ENCODE measurements at regions not wholly inside any gene's neighbourhood (a gene's known extent, or its start where the extent isn't known, plus 50 kb on each side); places are given as distances from the start of the nearest gene placed in this dataset.

DNA sequence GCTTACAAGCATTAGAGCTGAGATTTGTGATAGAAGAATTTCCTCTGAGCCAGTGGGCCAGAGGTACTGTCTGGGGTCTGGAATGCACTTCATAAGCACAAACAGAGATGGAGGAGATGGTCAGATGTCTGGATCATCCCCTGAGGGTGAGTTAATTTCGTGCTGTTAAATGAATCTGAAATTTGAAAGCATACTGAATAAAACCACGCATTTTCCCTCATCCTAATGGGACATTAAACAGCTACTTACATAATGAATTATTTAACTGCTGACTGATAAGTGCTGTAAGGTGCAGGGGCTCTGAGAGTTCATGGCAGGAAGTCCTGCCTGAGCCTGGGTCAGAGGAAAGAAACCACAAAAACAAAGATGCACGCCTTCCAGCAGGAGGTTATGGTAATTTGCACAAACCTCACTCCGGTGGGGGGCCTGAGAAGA is 136.3 kb upstream of the XYLT1 start:
- TF ChIP-seq ZBTB7A (IDR thresholded peaks at IDR 0.05; ENCODE audit: low read depth) (no peak), TAF1 (IDR thresholded peaks at IDR 0.05; ENCODE audit: low read depth) (no peak), RAD21 (IDR thresholded peaks at IDR 0.05; ENCODE audit: low read depth) (no peak), CREB1 (IDR thresholded peaks at IDR 0.05; ENCODE audit: low read depth) (no peak), FOXM1 (IDR thresholded peaks at IDR 0.05; ENCODE audit: borderline replicate concordance, low read depth) (no peak), CEBPB (IDR thresholded peaks at IDR 0.05) (no peak), YY1 (IDR thresholded peaks at IDR 0.05; ENCODE audit: low read depth) (no peak), EGR1 (IDR thresholded peaks at IDR 0.05) (no peak), TCF12 (IDR thresholded peaks at IDR 0.05; ENCODE audit: low read depth) (no peak), TEAD4 (IDR thresholded peaks at IDR 0.05) (no peak), NFIC (IDR thresholded peaks at IDR 0.05) (no peak), EP300 (IDR thresholded peaks at IDR 0.05; ENCODE audit: borderline replicate concordance) (no peak)
- TF ChIP-seq, protein P1, sequence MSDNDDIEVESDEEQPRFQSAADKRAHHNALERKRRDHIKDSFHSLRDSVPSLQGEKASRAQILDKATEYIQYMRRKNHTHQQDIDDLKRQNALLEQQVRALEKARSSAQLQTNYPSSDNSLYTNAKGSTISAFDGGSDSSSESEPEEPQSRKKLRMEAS (IDR thresholded peaks at IDR 0.05): no peak
- TF ChIP-seq, protein P2, sequence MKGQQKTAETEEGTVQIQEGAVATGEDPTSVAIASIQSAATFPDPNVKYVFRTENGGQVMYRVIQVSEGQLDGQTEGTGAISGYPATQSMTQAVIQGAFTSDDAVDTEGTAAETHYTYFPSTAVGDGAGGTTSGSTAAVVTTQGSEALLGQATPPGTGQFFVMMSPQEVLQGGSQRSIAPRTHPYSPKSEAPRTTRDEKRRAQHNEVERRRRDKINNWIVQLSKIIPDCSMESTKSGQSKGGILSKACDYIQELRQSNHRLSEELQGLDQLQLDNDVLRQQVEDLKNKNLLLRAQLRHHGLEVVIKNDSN (IDR thresholded peaks at IDR 0.05): no peak
- TF ChIP-seq, protein P3, sequence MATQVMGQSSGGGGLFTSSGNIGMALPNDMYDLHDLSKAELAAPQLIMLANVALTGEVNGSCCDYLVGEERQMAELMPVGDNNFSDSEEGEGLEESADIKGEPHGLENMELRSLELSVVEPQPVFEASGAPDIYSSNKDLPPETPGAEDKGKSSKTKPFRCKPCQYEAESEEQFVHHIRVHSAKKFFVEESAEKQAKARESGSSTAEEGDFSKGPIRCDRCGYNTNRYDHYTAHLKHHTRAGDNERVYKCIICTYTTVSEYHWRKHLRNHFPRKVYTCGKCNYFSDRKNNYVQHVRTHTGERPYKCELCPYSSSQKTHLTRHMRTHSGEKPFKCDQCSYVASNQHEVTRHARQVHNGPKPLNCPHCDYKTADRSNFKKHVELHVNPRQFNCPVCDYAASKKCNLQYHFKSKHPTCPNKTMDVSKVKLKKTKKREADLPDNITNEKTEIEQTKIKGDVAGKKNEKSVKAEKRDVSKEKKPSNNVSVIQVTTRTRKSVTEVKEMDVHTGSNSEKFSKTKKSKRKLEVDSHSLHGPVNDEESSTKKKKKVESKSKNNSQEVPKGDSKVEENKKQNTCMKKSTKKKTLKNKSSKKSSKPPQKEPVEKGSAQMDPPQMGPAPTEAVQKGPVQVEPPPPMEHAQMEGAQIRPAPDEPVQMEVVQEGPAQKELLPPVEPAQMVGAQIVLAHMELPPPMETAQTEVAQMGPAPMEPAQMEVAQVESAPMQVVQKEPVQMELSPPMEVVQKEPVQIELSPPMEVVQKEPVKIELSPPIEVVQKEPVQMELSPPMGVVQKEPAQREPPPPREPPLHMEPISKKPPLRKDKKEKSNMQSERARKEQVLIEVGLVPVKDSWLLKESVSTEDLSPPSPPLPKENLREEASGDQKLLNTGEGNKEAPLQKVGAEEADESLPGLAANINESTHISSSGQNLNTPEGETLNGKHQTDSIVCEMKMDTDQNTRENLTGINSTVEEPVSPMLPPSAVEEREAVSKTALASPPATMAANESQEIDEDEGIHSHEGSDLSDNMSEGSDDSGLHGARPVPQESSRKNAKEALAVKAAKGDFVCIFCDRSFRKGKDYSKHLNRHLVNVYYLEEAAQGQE (IDR thresholded peaks at IDR 0.05; ENCODE audit: low read depth): no peak

DNA sequence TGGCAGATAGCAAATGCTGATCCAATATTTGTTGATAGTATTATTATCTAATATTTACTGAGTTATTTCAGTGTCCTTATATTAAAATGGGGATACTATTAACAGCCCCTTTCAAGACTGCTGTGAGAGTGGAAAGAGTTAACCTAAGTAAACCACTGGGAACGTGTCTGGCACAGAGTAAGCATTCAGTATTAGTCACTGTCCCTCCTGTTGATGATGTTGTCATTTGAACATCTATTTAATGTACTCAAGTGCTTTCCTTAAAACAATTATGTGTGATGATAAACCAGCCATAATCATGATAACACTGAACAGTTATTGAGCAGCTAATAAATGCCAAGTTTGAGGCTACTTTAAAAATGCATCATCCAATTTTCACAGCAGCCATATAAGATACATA is 135.7 kb upstream of the XYLT1 start:
- TF ChIP-seq, protein P1 (IDR thresholded peaks at IDR 0.05): no peak
- TF ChIP-seq, protein P3 (IDR thresholded peaks at IDR 0.05; ENCODE audit: low read depth): no peak
- TF ChIP-seq CREB1 (IDR thresholded peaks at IDR 0.05; ENCODE audit: low read depth) (no peak), TCF12 (IDR thresholded peaks at IDR 0.05; ENCODE audit: low read depth) (no peak), CEBPB (IDR thresholded peaks at IDR 0.05) (no peak), RAD21 (IDR thresholded peaks at IDR 0.05; ENCODE audit: low read depth) (no peak), TEAD4 (IDR thresholded peaks at IDR 0.05) (no peak), TAF1 (IDR thresholded peaks at IDR 0.05; ENCODE audit: low read depth) (no peak), ZBTB7A (IDR thresholded peaks at IDR 0.05; ENCODE audit: low read depth) (no peak), FOXM1 (IDR thresholded peaks at IDR 0.05; ENCODE audit: borderline replicate concordance, low read depth) (no peak), NFIC (IDR thresholded peaks at IDR 0.05) (no peak), EGR1 (IDR thresholded peaks at IDR 0.05) (no peak), EP300 (IDR thresholded peaks at IDR 0.05; ENCODE audit: borderline replicate concordance) (no peak), YY1 (IDR thresholded peaks at IDR 0.05; ENCODE audit: low read depth) (no peak)
- TF ChIP-seq, protein P2 (IDR thresholded peaks at IDR 0.05): no peak

DNA sequence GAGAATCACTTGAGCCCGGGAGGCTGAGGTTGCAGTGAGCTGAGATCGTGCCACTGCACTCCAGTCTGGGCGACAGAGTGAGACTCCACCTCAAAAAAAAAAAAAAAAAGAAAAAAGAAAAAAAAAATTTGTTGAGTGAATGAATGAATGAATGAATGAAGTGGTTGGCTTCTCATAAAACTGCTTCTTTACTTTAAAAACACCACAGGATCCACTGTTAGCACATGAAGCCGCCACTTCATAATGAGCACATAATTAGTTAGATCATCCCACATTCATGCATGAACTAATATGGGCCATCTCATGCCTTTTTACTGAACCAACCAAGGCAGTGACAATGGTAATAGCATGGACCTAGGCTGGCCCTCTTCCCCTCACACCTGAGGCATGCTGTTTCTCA is 135.0 kb upstream of the XYLT1 start:
- TF ChIP-seq YY1 (IDR thresholded peaks at IDR 0.05; ENCODE audit: low read depth) (no peak), NFIC (IDR thresholded peaks at IDR 0.05) (no peak), CREB1 (IDR thresholded peaks at IDR 0.05; ENCODE audit: low read depth) (no peak), TEAD4 (IDR thresholded peaks at IDR 0.05) (no peak)

DNA sequence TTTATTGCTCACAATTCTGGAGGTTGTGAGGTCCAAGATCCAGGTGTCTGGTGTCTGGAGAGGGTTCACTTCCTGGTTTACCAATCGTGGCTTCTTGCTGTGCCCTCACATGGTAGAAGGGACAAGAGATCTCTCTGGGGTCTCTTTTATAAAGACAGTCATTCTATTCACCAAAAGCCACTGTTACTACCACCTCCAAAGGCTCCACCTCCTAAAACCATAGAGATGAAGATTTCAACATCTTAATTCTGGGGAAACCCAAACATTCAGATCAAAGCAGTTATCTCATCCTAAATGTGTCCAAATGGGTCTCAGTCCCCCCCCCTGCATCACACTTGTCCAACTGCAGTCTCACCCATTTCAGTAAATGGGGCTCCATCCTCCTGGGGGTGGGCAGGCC is 132.9 kb upstream of the XYLT1 start:
- no peak for TF ChIP-seq ZBTB7A (IDR thresholded peaks at IDR 0.05; ENCODE audit: low read depth)
- no peak for TF ChIP-seq TAF1 (IDR thresholded peaks at IDR 0.05; ENCODE audit: low read depth)

DNA sequence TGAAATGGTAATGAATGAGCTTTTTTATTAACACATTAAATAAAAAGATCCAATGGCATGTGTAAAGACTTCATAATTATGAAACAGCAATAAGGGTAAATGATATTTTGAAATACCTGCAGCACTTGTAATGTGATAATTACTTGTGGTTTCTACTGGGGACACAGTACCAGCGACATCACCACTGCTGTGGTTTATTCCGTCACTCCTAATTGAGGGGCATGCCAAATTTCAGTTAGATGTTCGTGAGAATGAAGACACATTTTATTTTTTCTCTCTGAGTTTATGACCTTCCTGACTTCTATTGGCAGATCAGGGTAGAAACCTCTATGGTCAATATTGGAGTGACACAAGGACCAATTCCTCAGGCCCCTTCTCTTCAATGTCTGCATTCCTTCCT is 131.9 kb upstream of the XYLT1 start:
- TF ChIP-seq EP300 (IDR thresholded peaks at IDR 0.05; ENCODE audit: borderline replicate concordance): no peak
- TF ChIP-seq, protein P3 (IDR thresholded peaks at IDR 0.05; ENCODE audit: low read depth): no peak
- no peak for TF ChIP-seq TEAD4 (IDR thresholded peaks at IDR 0.05)
- TF ChIP-seq EGR1 (IDR thresholded peaks at IDR 0.05): no peak
- no peak for TF ChIP-seq RAD21 (IDR thresholded peaks at IDR 0.05; ENCODE audit: low read depth)
- no peak for TF ChIP-seq CREB1 (IDR thresholded peaks at IDR 0.05; ENCODE audit: low read depth)
- TF ChIP-seq, protein P2 (IDR thresholded peaks at IDR 0.05): no peak
- TF ChIP-seq TCF12 (IDR thresholded peaks at IDR 0.05; ENCODE audit: low read depth): no peak
- TF ChIP-seq YY1 (IDR thresholded peaks at IDR 0.05; ENCODE audit: low read depth): no peak
- TF ChIP-seq NFIC (IDR thresholded peaks at IDR 0.05): no peak
- no peak for TF ChIP-seq FOXM1 (IDR thresholded peaks at IDR 0.05; ENCODE audit: borderline replicate concordance, low read depth)
- TF ChIP-seq, protein P1 (IDR thresholded peaks at IDR 0.05): no peak
- TF ChIP-seq TAF1 (IDR thresholded peaks at IDR 0.05; ENCODE audit: low read depth): no peak
- TF ChIP-seq ZBTB7A (IDR thresholded peaks at IDR 0.05; ENCODE audit: low read depth): no peak
- no peak for TF ChIP-seq CEBPB (IDR thresholded peaks at IDR 0.05)

All from Ishikawa (cell line).